ENCODE measurements at regions not wholly inside any gene's neighbourhood (a gene's known extent, or its start where the extent isn't known, plus 50 kb on each side); places are given as distances from the start of the nearest gene placed in this dataset.
A peak's percentile ranks its signal among the peaks of the same experiment; 100 is the strongest.
"Not testable (repeated sequence)": the region's sequence is repeated elsewhere in the genome, so short reads cannot be mapped to it uniquely, and the experiment has no call there.

DNA sequence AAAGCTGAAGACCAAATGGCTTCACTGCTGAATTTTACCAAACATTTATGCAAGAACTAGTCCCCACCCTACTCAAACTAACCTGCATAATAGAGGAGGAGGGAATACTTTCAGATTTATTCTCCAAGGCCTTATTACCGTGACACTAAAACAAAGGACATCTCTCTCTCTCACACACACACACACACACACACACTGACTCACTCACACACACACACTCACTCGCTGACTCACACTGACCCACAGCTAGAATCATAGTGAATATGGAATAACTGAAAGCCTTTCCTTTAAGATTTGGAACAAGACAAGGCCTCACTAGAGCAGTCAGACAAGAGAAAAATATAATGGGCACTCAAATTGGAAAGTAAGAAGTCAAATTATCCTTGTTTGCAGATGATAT lies 1014.1 kb downstream of the TMTC2 start:
- Histone ChIP-seq H3K4me3 (ENCODE audit: control insufficient read depth in 2 of 3, extremely low read depth in 1 of 3, insufficient read depth in 2 of 3, low read depth in 1 of 3, low read length in 3 of 3) (no peak overlapping the region), H3K9me1 (ENCODE audit: control insufficient read depth, extremely low read depth, insufficient read depth, low read length) (no peaks in the 10 kb centered on the region), H3K36me3 (ENCODE audit: control insufficient read depth in 2 of 2, extremely low read depth in 1 of 2, insufficient read depth in 2 of 2, low read length in 2 of 2) (no peaks in the 10 kb centered on the region), H3K9me3 (ENCODE audit: control insufficient read depth, low read depth, low read length) (no peaks in the 10 kb centered on the region), H2AFZ (ENCODE audit: control insufficient read depth, low read length) (no peak overlapping the region), H4K20me1 (ENCODE audit: control insufficient read depth, extremely low read depth, insufficient read depth, low read length) (no peaks in the 10 kb centered on the region), H3K27ac (ENCODE audit: control insufficient read depth, insufficient read depth, low read length) (no peak overlapping the region), H3K4me1 (ENCODE audit: control insufficient read depth, extremely low read depth, insufficient read depth, low read length) (no peaks in the 10 kb centered on the region), H3K27me3 (ENCODE audit: control insufficient read depth, extremely low read depth, insufficient read depth, low read length) (no peaks in the 10 kb centered on the region), H3K9ac (ENCODE audit: control insufficient read depth, extremely low read depth, insufficient read depth, low read length) (no peak overlapping the region), H3K79me2 (ENCODE audit: control insufficient read depth, insufficient read depth, low read length) (no peaks in the 10 kb centered on the region), H3K4me2 (ENCODE audit: control insufficient read depth, extremely low read depth, insufficient read depth, low read depth, low read length) (no peak overlapping the region)
- DNase-seq (ENCODE audit: low read depth, low spot score) (peak; percentile 4), FAIRE-seq (peak; percentile 59)
- dilution Hi-C loops (cut with MboI; ENCODE audit: extremely low pct_ligation_motif_present, low sequenced_read_pairs) = no loop called here
- TF ChIP-seq, protein P1, sequence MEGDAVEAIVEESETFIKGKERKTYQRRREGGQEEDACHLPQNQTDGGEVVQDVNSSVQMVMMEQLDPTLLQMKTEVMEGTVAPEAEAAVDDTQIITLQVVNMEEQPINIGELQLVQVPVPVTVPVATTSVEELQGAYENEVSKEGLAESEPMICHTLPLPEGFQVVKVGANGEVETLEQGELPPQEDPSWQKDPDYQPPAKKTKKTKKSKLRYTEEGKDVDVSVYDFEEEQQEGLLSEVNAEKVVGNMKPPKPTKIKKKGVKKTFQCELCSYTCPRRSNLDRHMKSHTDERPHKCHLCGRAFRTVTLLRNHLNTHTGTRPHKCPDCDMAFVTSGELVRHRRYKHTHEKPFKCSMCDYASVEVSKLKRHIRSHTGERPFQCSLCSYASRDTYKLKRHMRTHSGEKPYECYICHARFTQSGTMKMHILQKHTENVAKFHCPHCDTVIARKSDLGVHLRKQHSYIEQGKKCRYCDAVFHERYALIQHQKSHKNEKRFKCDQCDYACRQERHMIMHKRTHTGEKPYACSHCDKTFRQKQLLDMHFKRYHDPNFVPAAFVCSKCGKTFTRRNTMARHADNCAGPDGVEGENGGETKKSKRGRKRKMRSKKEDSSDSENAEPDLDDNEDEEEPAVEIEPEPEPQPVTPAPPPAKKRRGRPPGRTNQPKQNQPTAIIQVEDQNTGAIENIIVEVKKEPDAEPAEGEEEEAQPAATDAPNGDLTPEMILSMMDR (optimal IDR thresholded peaks at IDR 0.05 in 1 of 3, IDR thresholded peaks at IDR 0.05 in 1 of 3, conservative IDR thresholded peaks at IDR 0.05 in 1 of 3; ENCODE audit: extremely low read depth in 1 of 3, insufficient read depth in 2 of 3, low read length in 3 of 3) = no peak
- TF ChIP-seq EZH2 (IDR thresholded peaks at IDR 0.05; ENCODE audit: low read length) = no peak

DNA sequence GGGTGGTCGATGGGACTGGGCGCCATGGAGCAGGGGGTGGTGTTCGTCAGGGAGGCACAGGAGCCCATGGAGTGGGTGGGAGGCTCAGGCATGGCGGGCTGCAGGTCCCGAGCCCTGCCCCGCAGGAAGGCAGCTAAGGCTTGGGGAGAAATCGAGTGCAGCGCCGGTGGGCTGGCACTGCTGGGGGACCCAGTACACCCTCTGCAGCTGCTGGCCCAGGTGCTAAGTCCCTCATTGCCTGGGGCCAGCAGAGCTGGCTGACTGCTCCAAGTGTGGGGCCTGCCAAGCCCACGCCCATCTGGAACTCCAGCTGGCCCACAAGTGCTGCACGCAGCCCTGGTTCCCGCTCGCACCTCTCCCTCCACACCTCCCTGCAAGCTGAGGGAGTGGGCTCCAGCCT lies 1009.6 kb downstream of the TMTC2 start:
- DNase-seq (ENCODE audit: low read depth, low spot score); dilution Hi-C loops (cut with MboI; ENCODE audit: extremely low pct_ligation_motif_present, low sequenced_read_pairs); H2AFZ ChIP-seq (ENCODE audit: control insufficient read depth, low read length); H3K4me3 ChIP-seq (ENCODE audit: control insufficient read depth in 2 of 3, extremely low read depth in 1 of 3, insufficient read depth in 2 of 3, low read depth in 1 of 3, low read length in 3 of 3); H4K20me1 ChIP-seq (ENCODE audit: control insufficient read depth, extremely low read depth, insufficient read depth, low read length); H3K4me1 ChIP-seq (ENCODE audit: control insufficient read depth, extremely low read depth, insufficient read depth, low read length); FAIRE-seq; H3K9me3 ChIP-seq (ENCODE audit: control insufficient read depth, low read depth, low read length); H3K4me2 ChIP-seq (ENCODE audit: control insufficient read depth, extremely low read depth, insufficient read depth, low read depth, low read length); H3K79me2 ChIP-seq (ENCODE audit: control insufficient read depth, insufficient read depth, low read length); H3K36me3 ChIP-seq (ENCODE audit: control insufficient read depth in 2 of 2, extremely low read depth in 1 of 2, insufficient read depth in 2 of 2, low read length in 2 of 2); H3K9ac ChIP-seq (ENCODE audit: control insufficient read depth, extremely low read depth, insufficient read depth, low read length); H3K27me3 ChIP-seq (ENCODE audit: control insufficient read depth, extremely low read depth, insufficient read depth, low read length); H3K27ac ChIP-seq (ENCODE audit: control insufficient read depth, insufficient read depth, low read length); H3K9me1 ChIP-seq (ENCODE audit: control insufficient read depth, extremely low read depth, insufficient read depth, low read length): not testable (repeated sequence)

DNA sequence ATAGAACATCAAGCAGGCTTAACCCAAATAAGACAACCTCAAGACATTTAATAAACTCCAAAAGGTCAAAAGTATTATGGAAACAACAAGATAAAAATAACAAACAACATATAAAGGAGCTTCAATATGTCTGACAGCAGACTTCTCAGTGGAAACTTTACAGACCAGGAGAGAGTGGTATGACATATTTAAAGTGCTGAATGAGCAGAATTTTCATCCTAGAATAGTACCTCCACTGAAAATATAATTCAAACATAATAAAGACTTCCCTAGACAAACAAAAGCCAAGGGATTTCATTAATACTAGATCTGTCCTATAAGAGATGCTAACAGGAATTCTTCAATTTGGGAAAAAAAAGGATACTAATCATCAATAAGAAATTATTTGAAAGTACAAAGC lies 1005.0 kb downstream of the TMTC2 start:
- DNase-seq (ENCODE audit: low read depth, low spot score) (no peak), FAIRE-seq (no peak)
- Histone ChIP-seq H4K20me1 (ENCODE audit: control insufficient read depth, extremely low read depth, insufficient read depth, low read length) (no peaks in the 10 kb centered on the region), H3K4me1 (ENCODE audit: control insufficient read depth, extremely low read depth, insufficient read depth, low read length) (peaks cover 4% of the 10 kb centered on the region), H3K27me3 (ENCODE audit: control insufficient read depth, extremely low read depth, insufficient read depth, low read length) (no peaks in the 10 kb centered on the region), H3K9me3 (ENCODE audit: control insufficient read depth, low read depth, low read length) (no peaks in the 10 kb centered on the region), H3K9ac (ENCODE audit: control insufficient read depth, extremely low read depth, insufficient read depth, low read length) (no peak overlapping the region), H3K9me1 (ENCODE audit: control insufficient read depth, extremely low read depth, insufficient read depth, low read length) (no peaks in the 10 kb centered on the region), H3K79me2 (ENCODE audit: control insufficient read depth, insufficient read depth, low read length) (no peaks in the 10 kb centered on the region), H3K36me3 (ENCODE audit: control insufficient read depth in 2 of 2, extremely low read depth in 1 of 2, insufficient read depth in 2 of 2, low read length in 2 of 2) (no peaks in the 10 kb centered on the region), H3K27ac (ENCODE audit: control insufficient read depth, insufficient read depth, low read length) (no peak overlapping the region), H3K4me3 (ENCODE audit: control insufficient read depth in 2 of 3, extremely low read depth in 1 of 3, insufficient read depth in 2 of 3, low read depth in 1 of 3, low read length in 3 of 3) (no peak overlapping the region), H3K4me2 (ENCODE audit: control insufficient read depth, extremely low read depth, insufficient read depth, low read depth, low read length) (no peak overlapping the region), H2AFZ (ENCODE audit: control insufficient read depth, low read length) (no peak overlapping the region)
- no peak for TF ChIP-seq EZH2 (IDR thresholded peaks at IDR 0.05; ENCODE audit: low read length)
- TF ChIP-seq, protein P1 (optimal IDR thresholded peaks at IDR 0.05 in 1 of 3, IDR thresholded peaks at IDR 0.05 in 1 of 3, conservative IDR thresholded peaks at IDR 0.05 in 1 of 3; ENCODE audit: extremely low read depth in 1 of 3, insufficient read depth in 2 of 3, low read length in 3 of 3) = no peak
- dilution Hi-C loops (cut with MboI; ENCODE audit: extremely low pct_ligation_motif_present, low sequenced_read_pairs) = no loop called here

Data from keratinocyte (primary cell).